BLaER1 treated with 17β-estradiol and CSF1 and Interleukin-3, amounts not matched to agents 10 nM and 100 nM (cell line): ENCODE measurements at regions not wholly inside any gene's neighbourhood (a gene's known extent, or its start where the extent isn't known, plus 50 kb on each side); places are given as distances from the start of the nearest gene placed in this dataset.

ENCODE experiments used
- H3K27ac ChIP-seq, 11 experiments: shearing (Covaris generic); formaldehyde crosslinking; 2 replicates each; pipeline ENCODE4 v1.8.1; 2022
- H3K27me3 ChIP-seq, 11 experiments: shearing (Covaris generic); formaldehyde crosslinking; 2 replicates each; pipeline ENCODE4 v1.8.1; 2022
- H3K36me3 ChIP-seq, 11 experiments: shearing (Covaris generic); formaldehyde crosslinking; 2 replicates each; pipeline ENCODE4 v1.8.1; 2022
- H3K4me1 ChIP-seq, 10 experiments: shearing (Covaris generic); formaldehyde crosslinking; 2 replicates each; pipeline ENCODE4 v1.8.1; 2022
- H3K4me2 ChIP-seq, 11 experiments: shearing (Covaris generic); formaldehyde crosslinking; 2 replicates each; pipeline ENCODE4 v1.8.1; 2022
- H3K4me3 ChIP-seq, 10 experiments: shearing (Covaris generic); formaldehyde crosslinking; 2 replicates each; pipeline ENCODE4 v1.8.1; 2022
- H3K9ac ChIP-seq, 11 experiments: shearing (Covaris generic); formaldehyde crosslinking; 2 replicates each; pipeline ENCODE4 v1.8.1; 2022
- H3K9me3 ChIP-seq, 11 experiments: shearing (Covaris generic); formaldehyde crosslinking; replicated peaks in 1 of 11; 2 replicates each; pipeline ENCODE4 v1.8.1; 2022
- H4K20me1 ChIP-seq, 11 experiments: shearing (Covaris generic); formaldehyde crosslinking; 2 replicates each; pipeline ENCODE4 v1.8.1; 2022
- Cebpa-rat ChIP-seq, 11 experiments: shearing (Covaris generic); IDR thresholded peaks; 2 replicates each; pipeline ENCODE4 v1.8.1; 2022

DNA sequence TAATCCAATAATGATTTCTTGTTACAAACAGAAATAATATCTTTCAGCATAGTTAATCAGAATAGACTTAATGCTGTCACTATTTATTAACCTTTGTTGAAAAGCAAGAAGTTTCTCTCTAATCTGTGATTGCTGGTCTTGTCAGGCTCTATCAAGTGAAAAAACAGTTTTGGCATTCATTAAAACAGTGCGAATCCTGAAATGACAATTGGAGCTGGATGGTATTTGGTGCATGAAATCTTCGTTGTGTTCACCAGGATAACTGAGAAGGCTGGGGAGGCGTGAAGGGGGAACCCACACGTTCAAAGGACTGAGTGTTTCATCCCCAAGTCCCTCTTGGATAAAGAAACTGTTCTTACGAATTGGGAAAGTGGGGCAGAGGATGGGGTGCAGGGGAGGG is 190.2 kb upstream of the MYL2 start:
- Histone ChIP-seq H3K4me3 (no peak overlapping the region), H3K4me1 (peaks cover 25 to 38% (median 28%) of the 10 kb centered on the region in 10 experiments), H3K9me3 (peaks cover 0 to 7% (median 2%) of the 10 kb centered on the region in 11 experiments; a peak in 6 of 22 replicates), H3K4me2 (peak overlapping the region in 10 of 11 experiments; percentile 66 to 91 (median 83); a peak in 12 of 22 replicates), H3K27me3 (no peaks in the 10 kb centered on the region), H3K27ac (no peak overlapping the region), H4K20me1 (no peaks in the 10 kb centered on the region), H3K36me3 (no peaks in the 10 kb centered on the region), H3K9ac (no peak overlapping the region)
- no peak for TF ChIP-seq Cebpa-rat (IDR thresholded peaks at IDR 0.05)

DNA sequence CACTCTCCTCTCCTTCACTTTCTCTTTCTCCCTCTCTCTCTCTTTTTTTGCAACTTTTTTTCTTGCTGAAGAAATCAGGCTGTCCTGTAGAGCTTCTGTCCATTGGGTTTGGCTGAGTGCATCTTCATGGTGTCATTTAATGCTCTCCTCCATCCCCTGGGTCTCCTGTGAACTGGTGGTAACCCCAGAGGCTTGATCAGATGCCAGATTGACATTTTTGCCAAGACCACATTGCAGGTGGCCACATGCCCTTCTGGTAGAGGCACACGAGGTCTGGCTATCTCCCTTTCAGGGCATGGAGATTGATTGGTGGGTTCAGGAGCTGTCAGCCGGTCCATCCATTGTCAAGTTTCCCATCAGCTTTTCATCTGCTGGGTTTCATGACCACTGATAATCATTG is 188.3 kb upstream of the MYL2 start:
- Histone ChIP-seq H3K4me2 (peak overlapping the region in 4 of 11 experiments; percentile 14 to 33 (median 27); a peak in 2 of 22 replicates), H3K27me3 (no peaks in the 10 kb centered on the region), H3K36me3 (no peaks in the 10 kb centered on the region), H3K4me3 (no peak overlapping the region), H3K9ac (no peak overlapping the region), H3K27ac (no peak overlapping the region), H3K9me3 (peaks cover 0 to 7% (median 0%) of the 10 kb centered on the region in 11 experiments; a peak in 5 of 22 replicates), H3K4me1 (peaks cover 26 to 38% (median 33%) of the 10 kb centered on the region in 10 experiments), H4K20me1 (no peaks in the 10 kb centered on the region)
- TF ChIP-seq Cebpa-rat (IDR thresholded peaks at IDR 0.05): no peak

DNA sequence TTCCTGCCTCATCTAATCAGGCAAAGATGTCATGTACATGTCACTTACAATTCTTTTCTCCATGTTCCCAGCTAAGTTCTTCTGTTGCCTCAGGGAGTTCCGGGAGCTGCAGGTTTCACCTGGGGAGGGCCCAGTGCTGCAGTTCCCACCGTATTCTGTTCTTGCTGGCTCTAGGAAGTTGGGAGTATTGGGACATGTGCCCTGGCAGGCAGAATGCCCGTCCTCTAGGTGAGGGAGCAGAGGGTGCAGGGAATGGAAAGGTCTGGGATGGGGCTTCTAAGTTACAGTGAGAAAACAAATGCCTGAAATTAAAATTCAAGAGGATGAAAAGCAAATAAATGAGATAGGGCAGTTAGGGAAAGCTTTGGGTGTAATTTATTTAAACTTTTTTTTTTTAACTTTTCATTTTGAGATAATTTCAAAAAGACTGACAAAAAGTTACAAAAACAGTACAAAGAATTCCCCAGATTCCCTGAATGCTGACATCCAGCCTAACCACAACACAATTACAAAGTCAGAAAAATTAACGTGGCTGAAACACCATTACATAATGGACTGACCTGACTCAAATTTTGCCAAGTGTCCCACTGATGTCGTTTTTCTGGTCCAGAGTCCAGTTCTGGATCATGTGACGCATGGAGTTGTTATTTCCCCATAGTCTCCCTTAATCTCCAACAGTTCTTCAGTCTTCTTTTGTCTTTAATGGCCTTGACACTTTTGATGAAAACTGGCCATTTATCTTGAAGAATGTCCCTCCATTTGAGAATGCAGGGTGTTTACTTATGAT is 187.2 kb upstream of the MYL2 start:
- Histone ChIP-seq H3K4me2 (no peak overlapping the region), H3K9ac (no peak overlapping the region), H3K36me3 (no peaks in the 10 kb centered on the region), H3K4me1 (peaks cover 19 to 29% (median 25%) of the 10 kb centered on the region in 10 experiments), H4K20me1 (no peaks in the 10 kb centered on the region), H3K27me3 (no peaks in the 10 kb centered on the region), H3K27ac (no peak overlapping the region), H3K9me3 (peaks cover 0 to 7% (median 0%) of the 10 kb centered on the region in 11 experiments; a peak in 5 of 22 replicates), H3K4me3 (no peak overlapping the region)
- no peak for TF ChIP-seq Cebpa-rat (IDR thresholded peaks at IDR 0.05)

DNA sequence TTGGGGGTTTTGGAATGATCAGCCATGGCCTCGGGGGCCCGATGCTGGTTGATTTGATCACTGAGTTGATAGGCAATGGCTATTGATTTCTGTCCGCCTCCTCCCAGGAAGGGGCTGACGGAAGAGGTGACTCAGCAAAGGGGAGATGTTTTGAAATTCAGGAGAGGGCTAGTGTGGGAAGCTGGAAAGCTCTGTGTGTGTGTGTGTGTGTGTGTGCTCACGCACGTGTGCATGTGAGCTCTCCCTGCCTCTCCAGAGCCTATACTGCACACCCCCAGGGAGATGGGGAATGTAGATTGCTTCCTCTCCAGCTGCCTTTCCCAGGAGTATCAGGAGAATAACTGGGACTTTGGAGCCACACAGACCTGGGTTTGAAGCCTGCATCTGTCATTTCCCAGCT is 184.9 kb upstream of the MYL2 start:
- peak overlapping the region in 2 of 11 experiments; percentile 22 to 25; a peak in 3 of 22 replicates for H3K4me2 ChIP-seq
- H3K27me3 ChIP-seq: no peaks in the 10 kb centered on the region
- peaks cover 5 to 31% (median 22%) of the 10 kb centered on the region in 10 experiments; a peak in 13 of 20 replicates for H3K4me1 ChIP-seq
- no peaks in the 10 kb centered on the region for H4K20me1 ChIP-seq
- peak overlapping the region in 1 of 11 experiments; percentile 6; a peak in 1 of 22 replicates for H3K9ac ChIP-seq
- no peaks in the 10 kb centered on the region for H3K36me3 ChIP-seq
- H3K9me3 ChIP-seq: peaks cover 0 to 7% (median 0%) of the 10 kb centered on the region in 11 experiments; a peak in 5 of 22 replicates
- no peak overlapping the region for H3K4me3 ChIP-seq
- H3K27ac ChIP-seq: no peak overlapping the region
- TF ChIP-seq Cebpa-rat (IDR thresholded peaks at IDR 0.05): no peak

DNA sequence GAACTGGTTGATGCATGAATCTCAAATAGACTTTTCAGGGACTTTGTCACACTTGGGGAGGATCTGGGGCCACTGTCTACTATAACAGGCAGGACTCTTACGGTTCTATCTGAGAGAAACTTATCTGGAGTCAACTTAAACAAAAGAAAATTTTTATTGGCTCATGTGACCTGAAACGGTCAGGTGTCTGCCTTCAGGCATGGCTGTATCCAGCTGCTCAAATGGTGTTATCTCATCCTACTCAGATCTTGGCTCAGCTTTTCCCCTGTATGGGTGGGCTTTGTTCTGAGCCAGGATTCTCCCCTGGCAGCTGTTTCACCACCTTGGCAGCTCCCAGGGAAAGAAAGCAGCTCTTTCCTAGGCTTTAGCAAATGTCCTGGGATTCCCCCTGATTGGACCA is 183.2 kb upstream of the MYL2 start:
- no peak overlapping the region for H3K4me2 ChIP-seq
- no peaks in the 10 kb centered on the region for H3K27me3 ChIP-seq
- peaks cover 17 to 44% (median 39%) of the 10 kb centered on the region in 10 experiments for H3K4me1 ChIP-seq
- no peaks in the 10 kb centered on the region for H3K36me3 ChIP-seq
- H3K9me3 ChIP-seq: peaks cover 0 to 7% (median 0%) of the 10 kb centered on the region in 11 experiments; a peak in 5 of 22 replicates
- no peak overlapping the region for H3K9ac ChIP-seq
- H3K4me3 ChIP-seq: no peak overlapping the region
- no peak for TF ChIP-seq Cebpa-rat (IDR thresholded peaks at IDR 0.05)
- H4K20me1 ChIP-seq: no peaks in the 10 kb centered on the region
- H3K27ac ChIP-seq: no peak overlapping the region

DNA sequence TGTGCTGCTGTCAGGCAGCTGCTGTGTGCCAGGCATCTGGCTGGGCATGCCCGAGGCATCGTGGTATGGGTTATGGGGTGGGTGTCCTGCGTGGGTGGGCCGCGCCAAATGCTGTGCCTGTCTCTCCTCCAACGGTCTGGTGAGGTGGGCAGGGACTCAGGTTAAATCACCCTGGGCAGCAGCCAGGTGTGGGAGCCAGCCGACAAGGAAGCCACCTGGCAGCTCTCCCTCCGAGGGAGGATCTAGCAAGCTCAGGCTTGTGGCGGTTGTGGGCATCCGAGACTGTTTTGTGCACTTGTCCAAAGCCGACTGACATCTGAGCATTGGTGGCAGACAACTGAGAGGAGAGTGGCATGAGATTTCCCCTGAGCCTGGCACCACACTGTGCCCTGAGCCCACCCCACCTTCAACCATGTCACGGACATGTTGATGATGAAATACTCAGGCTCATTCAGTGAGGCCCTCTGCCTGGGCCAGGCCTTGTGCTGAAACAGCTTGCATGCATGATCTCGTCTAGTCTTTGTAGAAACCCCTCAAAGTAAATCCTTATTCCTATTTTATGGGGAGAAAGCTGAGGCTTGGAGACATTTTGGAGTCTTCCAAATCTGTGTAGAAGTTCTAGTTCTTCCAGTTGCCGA is 181.8 kb upstream of the MYL2 start:
- H3K4me2 ChIP-seq: peak overlapping the region in 7 of 11 experiments; percentile 15 to 84 (median 70); a peak in 13 of 22 replicates
- TF ChIP-seq Cebpa-rat (IDR thresholded peaks at IDR 0.05): peak in 1 of 11 experiments; percentile 36; a peak in 1 of 22 replicates

DNA sequence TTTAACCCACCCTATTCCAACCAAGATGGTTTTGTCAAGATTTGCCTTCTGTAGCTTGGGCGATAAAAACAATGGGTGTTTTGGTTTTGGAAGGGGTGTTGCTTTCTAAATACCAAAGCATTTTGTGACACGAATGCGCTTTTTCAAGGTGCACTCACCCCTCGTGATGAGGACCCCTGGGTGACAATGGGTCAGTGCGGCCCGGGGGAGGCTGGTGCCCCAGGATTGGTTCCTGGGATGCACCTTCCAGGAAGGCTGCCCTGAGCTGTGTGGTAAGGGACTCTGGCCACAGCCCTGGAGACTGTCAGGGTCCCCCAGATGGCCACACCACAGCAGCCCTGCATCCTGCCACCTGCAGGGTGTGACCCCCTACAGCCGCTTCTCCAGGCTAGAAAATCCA is 180.6 kb upstream of the MYL2 start:
- Histone ChIP-seq H3K4me3 (no peak overlapping the region), H3K9ac (no peak overlapping the region), H3K4me2 (peak overlapping the region in 7 of 11 experiments; percentile 70 to 92 (median 81); a peak in 10 of 22 replicates), H4K20me1 (no peaks in the 10 kb centered on the region), H3K36me3 (no peaks in the 10 kb centered on the region), H3K27ac (no peak overlapping the region), H3K4me1 (peaks cover 18 to 57% (median 45%) of the 10 kb centered on the region in 10 experiments), H3K9me3 (no peaks in the 10 kb centered on the region), H3K27me3 (no peaks in the 10 kb centered on the region)
- no peak for TF ChIP-seq Cebpa-rat (IDR thresholded peaks at IDR 0.05)

More for the DNA sequence above, 181.8 kb upstream of the MYL2 start:
- Histone ChIP-seq H3K9ac (no peak overlapping the region), H3K27ac (no peak overlapping the region), H4K20me1 (no peaks in the 10 kb centered on the region), H3K4me1 (peaks cover 18 to 55% (median 45%) of the 10 kb centered on the region in 10 experiments), H3K9me3 (no peaks in the 10 kb centered on the region), H3K27me3 (no peaks in the 10 kb centered on the region), H3K4me3 (no peak overlapping the region), H3K36me3 (no peaks in the 10 kb centered on the region)

DNA sequence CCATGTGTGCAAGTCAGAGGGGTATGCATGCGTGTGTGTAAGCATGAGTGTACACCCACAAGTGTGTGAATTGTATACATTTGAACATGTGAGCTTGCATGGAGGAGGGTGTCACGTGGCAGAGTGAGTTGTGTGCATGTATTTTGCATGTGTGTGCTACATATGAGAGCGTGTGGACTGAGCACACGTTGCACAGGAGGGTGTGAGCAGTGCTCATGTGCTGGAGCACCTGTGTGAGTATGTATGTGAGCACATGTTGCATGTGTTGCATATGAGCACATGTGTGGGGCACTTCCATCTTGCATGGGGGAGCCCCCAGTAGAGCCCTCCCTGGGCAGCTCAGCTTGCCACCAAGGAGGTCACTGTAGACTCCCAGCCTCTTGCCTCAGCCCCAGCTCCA is 180.2 kb upstream of the MYL2 start:
- TF ChIP-seq Cebpa-rat (IDR thresholded peaks at IDR 0.05): no peak
- Histone ChIP-seq H3K27me3 (no peaks in the 10 kb centered on the region), H3K4me2 (peak overlapping the region in 9 of 11 experiments; percentile 53 to 92 (median 79); a peak in 12 of 22 replicates), H3K27ac (no peak overlapping the region), H3K4me1 (peaks cover 18 to 57% (median 45%) of the 10 kb centered on the region in 10 experiments), H3K9ac (no peak overlapping the region), H3K4me3 (no peak overlapping the region), H3K9me3 (no peaks in the 10 kb centered on the region), H3K36me3 (no peaks in the 10 kb centered on the region), H4K20me1 (no peaks in the 10 kb centered on the region)

DNA sequence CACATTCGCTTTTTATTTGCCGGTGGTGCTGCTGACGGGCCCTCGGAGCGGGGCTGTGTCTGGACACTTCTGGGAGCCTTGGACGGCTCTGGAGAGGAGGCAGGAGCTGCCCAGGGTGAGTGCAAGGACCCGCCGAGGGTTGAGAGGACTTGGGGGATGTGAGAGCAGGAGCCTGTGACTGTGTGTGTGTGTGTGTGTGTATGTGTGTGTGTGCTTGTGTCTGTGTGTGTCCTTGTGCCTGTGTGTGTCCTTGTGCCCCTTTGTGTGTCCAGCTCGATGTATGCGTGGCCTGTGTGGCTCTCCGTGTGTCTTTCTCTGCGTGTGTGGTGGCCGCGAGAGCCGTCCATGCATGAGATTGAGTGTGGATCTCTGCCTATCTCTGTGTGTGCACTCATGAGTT is 179.6 kb upstream of the MYL2 start:
- no peak overlapping the region for H3K4me3 ChIP-seq
- H3K4me2 ChIP-seq: peak overlapping the region in 10 of 11 experiments; percentile 53 to 92 (median 79); a peak in 19 of 22 replicates
- peak overlapping the region in 1 of 11 experiments; percentile 60; a peak in 1 of 22 replicates for H3K9ac ChIP-seq
- no peak overlapping the region for H3K27ac ChIP-seq
- H4K20me1 ChIP-seq: no peaks in the 10 kb centered on the region
- no peak for TF ChIP-seq Cebpa-rat (IDR thresholded peaks at IDR 0.05)
- peaks cover 13 to 57% (median 45%) of the 10 kb centered on the region in 10 experiments for H3K4me1 ChIP-seq
- no peaks in the 10 kb centered on the region for H3K9me3 ChIP-seq
- H3K36me3 ChIP-seq: no peaks in the 10 kb centered on the region
- H3K27me3 ChIP-seq: no peaks in the 10 kb centered on the region
